Body of pancreas (tissue), 4 donors: ENCODE measurements at regions not wholly inside any gene's neighbourhood (a gene's known extent, or its start where the extent isn't known, plus 50 kb on each side); places are given as distances from the start of the nearest gene placed in this dataset.

Experiments used
- CTCF ChIP-seq, 7 experiments: fragments of 450-650 bp in 4 of 7; fragments of 200-600 bp in 3 of 7; sonication (generic) in 3 of 7; IDR thresholded peaks; one replicate each; pipeline ENCODE4 v1.5.1; 2016 to 2019; ENCODE audit warnings: antibody characterized with exemption in 7 of 7
- POLR2A ChIP-seq, 3 donors: fragments of 450-650 bp; IDR thresholded peaks; one replicate each; pipeline ENCODE4 v1.6.1; 2016; ENCODE audit warnings: antibody characterized with exemption in 3 of 3, mild to moderate bottlenecking in 2 of 3

- no peak for TF ChIP-seq CTCF (IDR thresholded peaks at IDR 0.05)
- no peak for TF ChIP-seq POLR2A (IDR thresholded peaks at IDR 0.05)
These were observed 251.6 kb downstream of the C16orf95 start for GRCh38 chr16:87065446-87066132.
